ENCODE measurements at regions not wholly inside any gene's neighbourhood (a gene's known extent, or its start where the extent isn't known, plus 50 kb on each side); places are given as distances from the start of the nearest gene placed in this dataset.
"Not testable (repeated sequence)": the region's sequence is repeated elsewhere in the genome, so short reads cannot be mapped to it uniquely, and the experiment has no call there.

- no peak for DNase-seq (ENCODE audit: low spot score)
These were observed 124.9 kb downstream of the TMEM167A start for GRCh38 chr5:82952326-82952725.

GRCh38 chr5:82944267-82944666 is 132.9 kb downstream of the TMEM167A start:
- DNase-seq (ENCODE audit: low spot score) = not testable (repeated sequence)

- no peak for DNase-seq (ENCODE audit: low spot score)
These were observed 134.9 kb downstream of the TMEM167A start for GRCh38 chr5:82942083-82942881.

- DNase-seq (ENCODE audit: low spot score) = no peak
These were observed 138.1 kb downstream of the TMEM167A start for GRCh38 chr5:82938901-82939725.

GRCh38 chr5:82932473-82933220 is 144.5 kb downstream of the TMEM167A start:
- not testable (repeated sequence) for DNase-seq (ENCODE audit: low spot score)

- DNase-seq (ENCODE audit: low spot score) = no peak
These were observed 146.1 kb downstream of the TMEM167A start for GRCh38 chr5:82931110-82931509.

GRCh38 chr5:82925061-82925411 is 152.2 kb downstream of the TMEM167A start:
- DNase-seq (ENCODE audit: low spot score) = no peak

- DNase-seq (ENCODE audit: low spot score) = no peak
These were observed 152.8 kb downstream of the TMEM167A start for GRCh38 chr5:82924226-82925060.

- no peak for DNase-seq (ENCODE audit: low spot score)
These were observed 155.0 kb downstream of the TMEM167A start for GRCh38 chr5:82922086-82922734.

GRCh38 chr5:82918311-82919031 is 158.7 kb downstream of the TMEM167A start:
- no peak for DNase-seq (ENCODE audit: low spot score)

- DNase-seq (ENCODE audit: low spot score) = no peak
These were observed 159.6 kb downstream of the TMEM167A start for GRCh38 chr5:82917584-82917983.

- no peak for DNase-seq (ENCODE audit: low spot score)
These were observed 163.2 kb downstream of the TMEM167A start for GRCh38 chr5:82913971-82914370.

GRCh38 chr5:82912462-82912861 is 164.7 kb downstream of the TMEM167A start:
- no peak for DNase-seq (ENCODE audit: low spot score)

- no peak for DNase-seq (ENCODE audit: low spot score)
These were observed 165.3 kb downstream of the TMEM167A start for GRCh38 chr5:82911910-82912309.

- no peak for DNase-seq (ENCODE audit: low spot score)
These were observed 166.3 kb downstream of the TMEM167A start for GRCh38 chr5:82910905-82911304.

- DNase-seq (ENCODE audit: low spot score) = no peak
These were observed 166.7 kb downstream of the TMEM167A start for GRCh38 chr5:82910491-82910890.

GRCh38 chr5:82909771-82910170 is 167.4 kb downstream of the TMEM167A start:
- no peak for DNase-seq (ENCODE audit: low spot score)

- no peak for DNase-seq (ENCODE audit: low spot score)
These were observed 171.2 kb downstream of the TMEM167A start for GRCh38 chr5:82905986-82906385.

GRCh38 chr5:82901281-82901888 is 175.8 kb downstream of the TMEM167A start:
- DNase-seq (ENCODE audit: low spot score) = no peak

GRCh38 chr5:82894716-82895115 is 182.5 kb downstream of the TMEM167A start:
- DNase-seq (ENCODE audit: low spot score) = no peak

Measured in ecto neural progenitor cell (in vitro differentiated cells).